Ramos (cell line): ENCODE measurements at regions not wholly inside any gene's neighbourhood (a gene's known extent, or its start where the extent isn't known, plus 50 kb on each side); places are given as distances from the start of the nearest gene placed in this dataset.

Source experiments
- in situ Hi-C: fragments of 300-500 bp; cut with MboI; formaldehyde crosslinking; loops from one replicate; pipeline ENCODE4 v1.14.3; 2022; ENCODE audit warnings: low sequenced_read_pairs; ENCODE audit not compliant: unreplicated experiment

GRCh38 chr14:95444132-95445129, 72.0 kb downstream of the SYNE3 start:
- in situ Hi-C loops, result loop anchor here (5.0 kb wide), 1 partner anchor 83 kb away; no protein-coding TSS in a partner anchor

DNA sequence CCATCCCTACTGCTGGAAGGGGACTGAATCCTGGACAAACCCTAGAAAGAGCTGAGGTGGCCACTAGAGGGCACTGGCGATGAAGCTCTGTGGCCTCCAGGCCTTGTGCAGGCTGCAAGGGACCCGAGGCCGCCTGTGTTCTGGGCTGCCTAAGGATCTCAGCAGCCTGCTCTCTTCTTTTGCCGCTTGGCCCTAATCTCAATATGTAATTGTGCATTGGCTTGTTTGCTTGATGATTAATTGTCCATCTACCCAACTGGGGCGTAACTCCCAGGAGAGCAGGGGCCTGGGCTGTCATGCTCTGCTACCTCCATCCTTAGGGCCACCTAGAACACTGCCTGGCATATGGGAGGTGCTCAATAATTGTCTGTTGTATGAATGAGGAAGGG, 73.8 kb downstream of the SYNE3 start:
- in situ Hi-C loops, result loop anchor here (5.0 kb wide), 1 partner anchor 85 kb away; no protein-coding TSS in a partner anchor

DNA sequence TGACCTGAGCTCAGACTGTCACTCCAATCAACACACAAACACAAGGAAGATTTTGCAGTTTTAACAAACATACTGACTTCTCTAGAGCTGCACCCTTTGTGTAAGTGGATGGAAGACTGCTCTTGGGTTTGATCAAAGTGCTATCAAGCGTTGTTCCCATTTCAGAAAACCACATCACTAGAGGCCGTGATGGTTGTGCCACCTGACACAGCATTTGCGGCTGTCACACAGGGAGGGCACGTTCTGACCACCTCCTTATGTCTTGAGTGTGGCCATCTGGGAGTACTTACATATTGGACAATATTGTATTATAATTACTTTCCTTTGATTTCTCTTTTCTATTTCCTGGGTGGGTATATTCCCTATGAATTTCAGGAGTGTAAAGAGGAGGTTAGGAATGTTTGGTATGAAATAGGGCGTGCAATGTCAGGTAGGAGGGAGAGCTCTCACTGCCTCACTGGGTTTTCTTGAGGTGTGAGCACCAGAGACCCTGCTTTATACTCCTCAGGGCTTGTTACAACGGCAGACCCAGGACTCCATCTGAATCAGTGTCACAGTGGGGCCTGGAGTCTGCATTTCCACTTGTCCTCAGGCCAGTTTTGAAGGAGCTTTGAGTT, 74.3 kb downstream of the SYNE3 start:
- in situ Hi-C loops, result loop anchor here (5.0 kb wide), 1 partner anchor 85 kb away; no protein-coding TSS in a partner anchor

- in situ Hi-C loops, result loop anchor here (5.0 kb wide), 1 partner anchor 86 kb away; no protein-coding TSS in a partner anchor
Observed at GRCh38 chr14:95440951-95441350, 75.5 kb downstream of the SYNE3 start.

DNA sequence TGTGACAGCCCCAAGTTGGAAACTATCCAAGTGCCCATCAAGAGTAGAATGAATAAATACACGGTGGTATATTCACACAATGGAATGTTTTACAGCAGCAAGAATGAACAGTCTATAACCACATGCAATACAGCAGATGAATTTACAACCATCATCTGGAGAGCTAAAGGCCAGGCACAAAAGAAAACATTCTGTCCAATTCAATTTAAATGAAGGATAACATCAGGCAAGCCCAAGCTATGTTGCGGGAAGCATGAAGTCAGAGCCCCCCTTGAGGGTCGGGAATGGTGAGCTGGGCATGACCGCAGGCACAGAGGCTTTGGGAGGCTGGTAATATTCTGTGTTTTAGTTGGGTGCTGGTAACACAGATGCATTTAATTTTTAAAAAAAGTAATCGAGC, 76.0 kb downstream of the SYNE3 start:
- in situ Hi-C loops, result loop anchor here (5.0 kb wide), 1 partner anchor 87 kb away; no protein-coding TSS in a partner anchor

GRCh38 chr14:95439881-95440280, 76.6 kb downstream of the SYNE3 start:
- in situ Hi-C loops, result loop anchor here (5.0 kb wide), 1 partner anchor 87 kb away; no protein-coding TSS in a partner anchor

DNA sequence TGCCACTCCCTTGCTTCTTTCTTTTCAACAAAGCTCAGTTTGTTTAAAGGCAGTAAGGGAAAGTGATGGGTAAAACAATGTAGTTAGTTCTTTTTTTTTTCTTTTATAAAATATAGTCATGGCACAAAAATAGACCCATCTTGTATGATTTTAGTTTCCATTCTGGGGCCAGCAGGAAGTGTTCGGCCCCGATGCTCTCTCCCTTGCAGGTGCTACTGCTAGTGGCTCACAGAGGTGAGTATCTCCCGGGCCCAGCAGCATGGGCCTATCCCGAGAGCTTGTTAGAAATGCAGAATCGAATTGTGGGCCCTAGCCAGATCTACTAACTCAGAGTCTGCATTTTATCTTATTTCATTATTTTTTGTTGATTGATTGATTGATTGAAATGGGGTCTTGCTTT, 78.7 kb downstream of the SYNE3 start:
- in situ Hi-C loops, result no loop called here

DNA sequence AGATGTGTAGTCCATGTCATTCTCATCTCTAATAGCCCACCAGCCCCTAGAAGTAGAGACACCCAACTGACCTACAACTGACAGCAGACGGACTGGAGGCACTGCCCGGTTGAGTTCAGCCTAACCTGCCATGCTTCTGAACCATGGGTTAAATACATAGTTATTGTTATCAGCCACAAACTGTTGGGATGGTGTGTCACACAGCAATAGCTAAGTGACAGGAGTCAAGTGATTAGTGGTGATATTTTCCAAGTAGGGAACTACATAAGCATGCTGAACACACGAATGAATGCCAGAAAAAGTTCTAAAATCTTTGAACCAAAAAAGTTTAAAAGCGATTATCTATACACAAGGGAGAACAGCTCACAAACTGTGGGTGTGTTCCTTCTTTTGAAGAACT, 80.1 kb downstream of the SYNE3 start:
- in situ Hi-C loops, result no loop called here

DNA sequence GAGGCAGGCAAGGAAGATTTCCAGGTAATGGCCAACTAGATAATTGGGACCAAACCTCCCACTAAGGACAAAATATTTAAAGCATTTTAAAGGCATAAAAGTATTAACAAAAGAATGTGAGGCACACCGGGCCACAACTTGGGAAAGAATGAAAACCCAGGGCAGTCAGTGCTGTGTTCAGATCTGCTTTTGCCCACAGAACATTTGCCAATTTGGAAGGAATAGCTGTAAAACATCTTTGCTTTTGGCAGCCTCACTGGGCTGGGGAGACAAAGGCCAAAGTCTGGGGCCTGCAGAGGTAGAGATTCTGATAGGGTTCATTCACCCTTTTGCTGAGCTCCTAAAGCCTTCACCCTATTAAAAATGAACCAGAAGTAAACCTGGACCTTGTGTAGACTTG, 82.3 kb downstream of the SYNE3 start:
- in situ Hi-C loops, result no loop called here

DNA sequence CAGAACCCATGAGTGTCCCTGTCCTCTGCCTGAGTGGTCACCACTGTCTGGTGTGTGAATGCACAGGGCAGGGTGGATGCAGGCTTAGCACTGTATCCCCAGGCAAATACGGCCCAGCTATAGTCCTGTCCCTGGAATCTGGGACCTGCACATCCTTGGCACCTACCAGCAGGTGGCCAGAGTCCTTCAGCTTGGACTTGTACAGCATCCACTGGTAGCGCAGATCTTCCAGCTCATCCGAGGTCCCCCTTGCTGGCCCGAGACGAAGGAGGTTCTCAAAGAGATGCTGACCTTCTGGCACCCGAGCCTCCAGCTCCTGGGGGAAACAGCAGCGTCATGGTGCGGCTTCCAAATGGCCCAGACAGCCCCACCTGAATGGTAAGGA, 83.4 kb downstream of the SYNE3 start:
- in situ Hi-C loops, result no loop called here

DNA sequence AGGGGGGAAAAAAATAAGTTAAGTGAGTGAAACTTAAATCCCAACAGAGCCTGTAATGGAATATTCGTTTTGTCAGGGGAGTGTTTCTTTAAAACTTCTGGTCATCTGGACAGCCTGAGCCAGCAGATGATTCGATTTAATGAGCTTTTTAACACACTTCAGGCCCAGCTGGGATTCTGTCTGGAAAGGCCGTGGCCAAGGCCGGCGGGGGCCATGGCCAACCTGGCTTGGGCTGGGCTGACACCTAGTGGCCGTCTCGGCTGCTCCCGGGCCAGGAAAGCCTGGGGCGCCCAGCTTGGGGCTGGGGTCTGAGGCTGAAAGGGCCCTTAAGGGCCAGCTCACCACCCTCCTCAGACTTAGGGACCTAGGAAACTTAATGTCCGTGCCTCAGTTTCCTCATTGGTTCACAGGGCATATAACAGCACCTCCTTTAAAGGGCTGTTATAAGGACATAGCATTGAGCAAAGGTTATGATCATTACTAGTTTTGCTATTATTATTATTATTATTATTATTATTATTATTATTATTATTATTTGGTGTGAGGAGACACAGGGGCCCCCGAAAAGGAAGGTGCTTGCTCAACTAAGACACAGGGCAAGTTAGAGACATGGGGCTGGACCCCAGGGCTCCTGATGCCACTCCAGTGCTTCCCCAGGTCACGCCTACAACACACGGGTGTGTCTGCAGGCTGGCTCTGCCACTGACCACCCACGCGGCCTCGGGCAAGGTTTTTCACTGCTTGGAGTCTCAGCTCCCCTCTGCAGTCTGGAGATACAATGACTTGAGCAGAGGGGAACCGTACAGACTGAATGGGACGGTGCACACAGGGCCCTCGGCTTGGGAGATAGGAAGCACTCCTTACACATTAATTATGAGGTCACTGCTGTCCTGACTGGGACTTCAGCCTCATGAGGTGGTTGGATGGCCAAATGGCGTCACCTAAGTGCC, 84.0 kb downstream of the SYNE3 start:
- in situ Hi-C loops, result no loop called here

DNA sequence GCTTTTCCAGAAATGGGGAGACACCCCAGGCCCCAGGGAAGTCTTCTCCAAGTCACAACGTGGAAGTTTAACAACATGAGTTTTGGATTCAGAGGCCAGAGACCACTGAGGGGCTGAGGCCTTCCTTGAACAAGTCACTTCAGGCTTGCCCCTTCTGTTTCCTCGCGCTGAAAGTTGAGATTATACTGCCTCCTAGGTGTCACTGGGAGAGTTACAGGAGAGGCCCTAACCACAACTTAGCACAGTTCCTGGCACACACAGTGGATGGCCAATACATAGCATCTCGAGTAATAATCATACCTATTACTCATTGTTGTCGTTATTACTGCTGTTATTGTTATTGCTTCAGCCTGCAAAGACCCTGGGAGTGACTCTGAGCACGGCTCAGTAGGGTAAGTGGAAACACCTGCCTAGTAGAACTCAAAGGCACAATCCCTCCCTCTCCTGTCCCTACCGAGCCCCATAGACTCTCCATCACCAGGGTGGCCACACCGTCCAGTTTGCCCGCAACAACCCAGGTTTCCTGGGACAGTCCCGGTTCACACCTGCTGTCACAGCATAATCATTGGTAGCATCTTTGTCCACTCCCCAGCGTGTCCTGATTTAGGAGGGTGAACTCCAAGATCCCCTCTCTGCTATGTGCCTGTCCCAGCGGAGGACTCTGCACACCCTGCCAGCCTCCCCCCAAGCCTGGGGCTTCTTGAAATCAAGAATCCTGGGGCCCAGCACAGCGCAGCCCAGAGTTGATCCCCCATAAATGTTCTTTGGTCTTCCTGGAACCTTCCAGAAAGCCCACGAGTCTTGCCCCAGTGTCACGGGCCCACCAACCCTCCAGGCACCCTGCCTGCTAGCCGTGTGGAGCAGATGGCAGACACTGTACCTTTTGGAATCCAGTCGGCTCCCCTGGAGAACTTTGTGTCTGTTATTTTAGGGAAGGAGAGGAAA, 85.0 kb downstream of the SYNE3 start:
- in situ Hi-C loops, result no loop called here

- in situ Hi-C loops, result no loop called here
Observed at GRCh38 chr14:95428557-95428956, 87.9 kb downstream of the SYNE3 start.

GRCh38 chr14:95426116-95426475, 90.4 kb downstream of the SYNE3 start:
- in situ Hi-C loops, result no loop called here

DNA sequence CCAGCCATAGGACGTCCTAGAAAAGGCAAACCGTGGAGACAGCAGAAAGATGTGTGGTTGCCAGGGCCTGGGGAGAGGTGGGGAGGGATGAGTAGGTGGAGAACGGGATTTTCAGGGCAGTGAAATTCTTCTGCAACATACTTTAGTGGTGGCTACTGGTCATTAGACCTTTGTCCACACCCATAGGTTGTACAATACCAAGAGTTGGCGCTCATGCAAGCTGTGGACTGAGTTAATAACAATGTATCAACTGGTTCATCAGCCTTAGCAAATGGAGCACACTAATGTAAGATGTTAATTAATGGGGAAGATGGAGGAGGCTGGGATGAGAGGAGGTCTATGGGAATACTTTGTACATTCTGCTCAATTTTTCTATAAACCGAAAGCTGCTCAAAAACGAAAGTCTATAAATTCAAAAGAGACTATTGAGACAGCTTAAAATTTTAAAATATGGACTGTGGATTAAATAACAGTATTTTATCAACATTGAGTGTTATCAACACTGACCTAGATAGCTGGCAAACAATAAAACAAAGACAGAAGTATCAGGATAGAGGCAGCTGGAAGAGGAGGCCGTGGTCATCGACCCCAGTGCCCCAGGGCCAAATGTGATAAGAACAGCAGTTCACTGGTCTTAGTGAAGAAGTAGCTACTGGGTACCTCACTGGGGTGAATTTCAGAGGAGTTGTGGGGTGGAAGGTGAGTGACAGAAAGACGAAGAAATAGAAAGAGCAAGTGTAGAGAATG, 90.9 kb downstream of the SYNE3 start:
- in situ Hi-C loops, result no loop called here

DNA sequence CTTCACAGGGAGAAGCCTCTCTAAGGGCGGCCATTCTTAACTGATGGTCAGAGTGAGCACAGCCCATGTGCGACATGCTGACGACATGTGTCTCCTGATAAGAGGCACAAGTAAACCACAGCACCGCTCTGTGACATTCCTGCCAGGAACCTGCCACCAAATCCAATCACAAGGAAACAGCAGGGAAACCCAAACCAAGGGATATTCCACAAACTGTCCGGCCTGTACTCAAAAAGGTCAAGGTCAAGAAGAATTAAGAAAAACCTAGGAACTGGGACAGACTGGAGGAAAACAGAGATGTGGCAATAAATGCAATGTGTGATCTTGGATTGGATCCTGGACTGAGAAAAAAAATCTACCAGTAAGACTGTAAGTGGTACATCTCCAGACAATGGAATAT, 91.9 kb downstream of the SYNE3 start:
- in situ Hi-C loops, result loop anchor here (25.0 kb wide), 1 partner anchor 563 kb away; no protein-coding TSS in a partner anchor

- in situ Hi-C loops, result loop anchor here (25.0 kb wide), 1 partner anchor 566 kb away; no protein-coding TSS in a partner anchor
Observed at GRCh38 chr14:95421741-95422140, 94.7 kb downstream of the SYNE3 start.

- in situ Hi-C loops, result loop anchor here (25.0 kb wide), 1 partner anchor 567 kb away; no protein-coding TSS in a partner anchor
Observed at GRCh38 chr14:95420060-95420459, 96.4 kb downstream of the SYNE3 start.
